HCT116 (cell line): ENCODE measurements at regions not wholly inside any gene's neighbourhood (a gene's known extent, or its start where the extent isn't known, plus 50 kb on each side); places are given as distances from the start of the nearest gene placed in this dataset.

Source experiments
- ATAC-seq: fragments of 200-7000 bp; cut with Tn5 transposase; 2 replicates; pipeline ENCODE4 v1.9.1; 2020; ENCODE audit warnings: mild to moderate bottlenecking, moderate library complexity
- BruUV-seq: library from RNA; stranded (reverse); fragments of 400-500 nt; replicated peaks from 2 replicates; lab custom pipeline; 2021; lab: Mats Ljungman, UMichigan
- CTCF ChIA-PET: fragments of 300-600 bp; sonication (Branson Sonifier 250); formaldehyde crosslinking; loops from one replicate; lab custom pipeline; 2021; ENCODE audit warnings: antibody characterized with exemption; lab: Charles Lee
- POLR2A ChIA-PET: fragments of 300-600, 350-600 bp; sonication (Branson Sonifier 250); formaldehyde crosslinking; loops from one replicate; lab custom pipeline; 2021; ENCODE audit warnings: antibody characterized with exemption; lab: Charles Lee
- RAD21 ChIA-PET, 2 experiments: fragments of 300-600 bp; sonication (Branson Sonifier 250); formaldehyde crosslinking; loops; one replicate each; lab custom pipeline; 2023; ENCODE audit warnings: low total read pairs in 2 of 2; ENCODE audit not compliant: uncharacterized antibody in 2 of 2, unreplicated experiment in 2 of 2, low non-redundant PET in 1 of 2; lab: Charles Lee
- DNase-seq: peaks from one replicate; pipeline ENCODE4 v3.0.0-alpha.2; 2010; ENCODE audit warnings: low read depth, low spot score
- H2AFZ ChIP-seq: fragments of 200-600 bp; shearing (Covaris generic), sonication (generic); 2 replicates; pipeline ENCODE4 v1.6.1; 2017; ENCODE audit warnings: low read depth, mixed run types, mixed read lengths, antibody characterized with exemption, low read length; ENCODE audit not compliant: poor library complexity, severe bottlenecking
- H3K27ac ChIP-seq: 2 replicates; pipeline ENCODE4 v1.5.1; 2012; ENCODE audit warnings: low read depth, low read length
- H3K27me3 ChIP-seq: fragments of 200-600 bp; sonication (generic); 2 replicates; pipeline ENCODE4 v1.6.1; 2016; ENCODE audit warnings: mixed run types, low read length, mixed read lengths; ENCODE audit not compliant: insufficient read depth
- H3K36me3 ChIP-seq, 2 experiments: fragments of 200-500 bp in 1 of 2; fragments of 200-600 bp in 1 of 2; sonication (Bioruptor generic) in 1 of 2; sonication (generic) in 1 of 2; 2 replicates each; pipeline versions ENCODE4 v1.5.1 to v1.6.1; 2014 to 2016; ENCODE audit warnings: low read length in 2 of 2, inconsistent platforms in 1 of 2, mixed read lengths in 1 of 2, mixed run types in 1 of 2; ENCODE audit not compliant: insufficient read depth in 2 of 2, control insufficient read depth in 1 of 2
- H3K4me1 ChIP-seq, 2 experiments: fragments of 200-600 bp in 1 of 2; sonication (generic) in 1 of 2; 2 replicates each; pipeline versions ENCODE4 v1.5.1 to v1.6.1; 2012 to 2017; ENCODE audit warnings: low read length in 2 of 2, inconsistent platforms in 1 of 2, mild to moderate bottlenecking in 1 of 2, mixed read lengths in 1 of 2, mixed run types in 1 of 2, moderate library complexity in 1 of 2; ENCODE audit not compliant: insufficient read depth in 2 of 2, control insufficient read depth in 1 of 2
- H3K4me2 ChIP-seq: fragments of 200-600 bp; sonication (generic); 2 replicates; pipeline ENCODE4 v1.6.1; 2017; ENCODE audit warnings: mixed run types, low read length, mixed read lengths
- H3K4me3 ChIP-seq, 2 experiments: fragments of 200-600 bp in 1 of 2; sonication (generic) in 1 of 2; replicated peaks in 1 of 2; 2 replicates each; pipeline ENCODE4 v1.5.1; 2011 to 2016; ENCODE audit warnings: low read length in 2 of 2, control low read depth in 1 of 2, low read depth in 1 of 2, mild to moderate bottlenecking in 1 of 2, mixed read lengths in 1 of 2, mixed run types in 1 of 2
- H3K79me2 ChIP-seq: fragments of 200-600 bp; sonication (generic); 2 replicates; pipeline ENCODE4 v1.6.1; 2017; ENCODE audit warnings: mild to moderate bottlenecking, mixed run types, low read length, moderate library complexity, mixed read lengths; ENCODE audit not compliant: insufficient read depth
- H3K9ac ChIP-seq: fragments of 200-600 bp; sonication (generic); 2 replicates; pipeline ENCODE4 v1.6.1; 2016; ENCODE audit warnings: low read length, mixed read lengths
- H3K9me2 ChIP-seq: fragments of 200-600 bp; sonication (generic), shearing (Covaris generic); 2 replicates; pipeline ENCODE4 v1.6.1; 2017; ENCODE audit warnings: mixed run types, mild to moderate bottlenecking, moderate library complexity; ENCODE audit not compliant: insufficient read depth
- H3K9me3 ChIP-seq, 2 experiments: fragments of 200-500 bp in 1 of 2; fragments of 200-600 bp in 1 of 2; sonication (Bioruptor generic) in 1 of 2; sonication (generic) in 1 of 2; 2 replicates each; pipeline ENCODE4 v1.6.1; 2014 to 2017; ENCODE audit warnings: low read length in 2 of 2, mixed read lengths in 2 of 2, inconsistent platforms in 1 of 2, low read depth in 1 of 2, mild to moderate bottlenecking in 1 of 2, mixed run types in 1 of 2, moderate library complexity in 1 of 2; ENCODE audit not compliant: control insufficient read depth in 1 of 2, insufficient read depth in 1 of 2
- H4K20me1 ChIP-seq: fragments of 200-600 bp; sonication (generic), shearing (Covaris generic); 2 replicates; pipeline ENCODE4 v1.6.1; 2017; ENCODE audit warnings: mixed run types, mild to moderate bottlenecking, moderate library complexity; ENCODE audit not compliant: insufficient read depth
- ATF3 ChIP-seq: IDR thresholded peaks from 2 replicates; pipeline ENCODE4 v1.6.1; 2012
- CBX3 ChIP-seq: IDR thresholded peaks from 2 replicates; pipeline ENCODE4 v1.6.1; 2012; ENCODE audit warnings: low read depth
- EGR1 ChIP-seq: IDR thresholded peaks from 2 replicates; pipeline ENCODE4 v1.6.1; 2012; ENCODE audit warnings: low read depth
- ELF1 ChIP-seq: IDR thresholded peaks from 2 replicates; pipeline ENCODE4 v1.6.1; 2012; ENCODE audit warnings: low read depth, borderline replicate concordance
- EZH2 ChIP-seq: fragments of 200-600 bp; sonication (generic); IDR thresholded peaks from 2 replicates; pipeline ENCODE4 v1.6.1; 2017; ENCODE audit warnings: antibody characterized with exemption, mixed run types
- EZH2phosphoT487 ChIP-seq: fragments of 200-600 bp; IDR thresholded peaks from 2 replicates; pipeline ENCODE4 v1.6.1; 2018; ENCODE audit warnings: antibody characterized with exemption, borderline replicate concordance
- FOSL1 ChIP-seq: IDR thresholded peaks from 2 replicates; pipeline ENCODE4 v1.6.1; 2012; ENCODE audit warnings: low read depth
- JUND ChIP-seq: IDR thresholded peaks from 2 replicates; pipeline ENCODE4 v1.6.1; 2012
- POLR2A ChIP-seq: IDR thresholded peaks from 2 replicates; pipeline ENCODE4 v1.7.0; 2011; ENCODE audit warnings: borderline replicate concordance; ENCODE audit not compliant: insufficient read depth, insufficient read length; ENCODE audit errors: extremely low read depth
- POLR2AphosphoS5 ChIP-seq: IDR thresholded peaks from 2 replicates; pipeline ENCODE4 v1.6.1; 2011; ENCODE audit warnings: mild to moderate bottlenecking, low read depth, low read length, moderate library complexity
- RAD21 ChIP-seq: IDR thresholded peaks from 2 replicates; pipeline ENCODE4 v1.6.1; 2012; ENCODE audit warnings: low read depth, mild to moderate bottlenecking
- SP1 ChIP-seq: IDR thresholded peaks from 2 replicates; pipeline ENCODE4 v1.6.1; 2012; ENCODE audit warnings: low read depth
- SRF ChIP-seq: IDR thresholded peaks from 2 replicates; pipeline ENCODE4 v1.6.1; 2012; ENCODE audit warnings: low read depth
- YY1 ChIP-seq: IDR thresholded peaks from 2 replicates; pipeline ENCODE4 v1.6.1; 2011; ENCODE audit warnings: low read length, low read depth, moderate library complexity, mild to moderate bottlenecking; ENCODE audit not compliant: insufficient replicate concordance; ENCODE audit errors: extremely low read depth
- intact Hi-C: fragments of 100-400 bp; cut with micrococcal nuclease; formaldehyde crosslinking; loops from 2 replicates; pipeline ENCODE4 v1.10.0; 2022
- TF ChIP-seq, protein P1 (sequence below): IDR thresholded peaks from 2 replicates; pipeline ENCODE4 v1.6.1; 2011; ENCODE audit warnings: mild to moderate bottlenecking, low read length, moderate library complexity; ENCODE audit not compliant: insufficient replicate concordance; ENCODE audit errors: extremely low read depth
- TF ChIP-seq, protein P2 (sequence below): IDR thresholded peaks from 2 replicates; pipeline ENCODE4 v1.6.1; 2012
- TF ChIP-seq, protein P3 (sequence below): IDR thresholded peaks from 2 replicates; pipeline ENCODE4 v1.6.1; 2012; ENCODE audit warnings: low read depth

DNA sequence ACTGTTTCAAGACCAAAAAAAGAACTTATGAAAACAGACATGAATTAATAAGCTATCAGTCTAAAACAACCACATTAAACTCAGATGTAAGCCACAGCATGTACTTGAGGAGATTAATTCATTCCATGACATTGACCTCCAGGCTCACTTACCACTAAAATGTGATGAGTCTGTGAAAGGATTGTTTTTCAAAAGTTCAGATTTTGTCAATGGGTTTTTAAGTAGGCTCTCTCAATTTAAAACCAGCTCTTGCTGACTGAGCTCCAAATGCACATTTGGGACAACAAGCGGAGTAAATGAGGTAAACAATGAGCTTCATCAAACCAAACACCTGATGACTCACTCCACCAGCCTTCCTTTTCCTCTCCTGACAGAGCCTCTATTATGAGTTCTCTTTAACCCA is 197.0 kb downstream of the SIM1 start:
- no peak for DNase-seq
- Histone ChIP-seq H3K36me3 (no peaks in the 10 kb centered on the region), H3K9me3 (no peaks in the 10 kb centered on the region), H3K9ac (no peak overlapping the region), H3K4me1 (no peaks in the 10 kb centered on the region), H2AFZ (peak overlapping the region; percentile 37), H3K4me3 (no peak overlapping the region), H3K9me2 (no peaks in the 10 kb centered on the region)
- ChIA-PET RAD21 (no interaction called here), POLR2A (no interaction called here)
- TF ChIP-seq EGR1 (no peak), JUND (no peak), ELF1 (no peak), EZH2 (no peak), FOSL1 (no peak), POLR2A (no peak), CBX3 (no peak), POLR2AphosphoS5 (no peak), RAD21 (no peak), ATF3 (no peak), EZH2phosphoT487 (no peak), SRF (no peak), YY1 (no peak), SP1 (no peak)
- TF ChIP-seq, protein P1, sequence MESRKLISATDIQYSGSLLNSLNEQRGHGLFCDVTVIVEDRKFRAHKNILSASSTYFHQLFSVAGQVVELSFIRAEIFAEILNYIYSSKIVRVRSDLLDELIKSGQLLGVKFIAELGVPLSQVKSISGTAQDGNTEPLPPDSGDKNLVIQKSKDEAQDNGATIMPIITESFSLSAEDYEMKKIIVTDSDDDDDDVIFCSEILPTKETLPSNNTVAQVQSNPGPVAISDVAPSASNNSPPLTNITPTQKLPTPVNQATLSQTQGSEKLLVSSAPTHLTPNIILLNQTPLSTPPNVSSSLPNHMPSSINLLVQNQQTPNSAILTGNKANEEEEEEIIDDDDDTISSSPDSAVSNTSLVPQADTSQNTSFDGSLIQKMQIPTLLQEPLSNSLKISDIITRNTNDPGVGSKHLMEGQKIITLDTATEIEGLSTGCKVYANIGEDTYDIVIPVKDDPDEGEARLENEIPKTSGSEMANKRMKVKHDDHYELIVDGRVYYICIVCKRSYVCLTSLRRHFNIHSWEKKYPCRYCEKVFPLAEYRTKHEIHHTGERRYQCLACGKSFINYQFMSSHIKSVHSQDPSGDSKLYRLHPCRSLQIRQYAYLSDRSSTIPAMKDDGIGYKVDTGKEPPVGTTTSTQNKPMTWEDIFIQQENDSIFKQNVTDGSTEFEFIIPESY: no peak
- TF ChIP-seq, protein P2, sequence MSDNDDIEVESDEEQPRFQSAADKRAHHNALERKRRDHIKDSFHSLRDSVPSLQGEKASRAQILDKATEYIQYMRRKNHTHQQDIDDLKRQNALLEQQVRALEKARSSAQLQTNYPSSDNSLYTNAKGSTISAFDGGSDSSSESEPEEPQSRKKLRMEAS: no peak
- TF ChIP-seq, protein P3, sequence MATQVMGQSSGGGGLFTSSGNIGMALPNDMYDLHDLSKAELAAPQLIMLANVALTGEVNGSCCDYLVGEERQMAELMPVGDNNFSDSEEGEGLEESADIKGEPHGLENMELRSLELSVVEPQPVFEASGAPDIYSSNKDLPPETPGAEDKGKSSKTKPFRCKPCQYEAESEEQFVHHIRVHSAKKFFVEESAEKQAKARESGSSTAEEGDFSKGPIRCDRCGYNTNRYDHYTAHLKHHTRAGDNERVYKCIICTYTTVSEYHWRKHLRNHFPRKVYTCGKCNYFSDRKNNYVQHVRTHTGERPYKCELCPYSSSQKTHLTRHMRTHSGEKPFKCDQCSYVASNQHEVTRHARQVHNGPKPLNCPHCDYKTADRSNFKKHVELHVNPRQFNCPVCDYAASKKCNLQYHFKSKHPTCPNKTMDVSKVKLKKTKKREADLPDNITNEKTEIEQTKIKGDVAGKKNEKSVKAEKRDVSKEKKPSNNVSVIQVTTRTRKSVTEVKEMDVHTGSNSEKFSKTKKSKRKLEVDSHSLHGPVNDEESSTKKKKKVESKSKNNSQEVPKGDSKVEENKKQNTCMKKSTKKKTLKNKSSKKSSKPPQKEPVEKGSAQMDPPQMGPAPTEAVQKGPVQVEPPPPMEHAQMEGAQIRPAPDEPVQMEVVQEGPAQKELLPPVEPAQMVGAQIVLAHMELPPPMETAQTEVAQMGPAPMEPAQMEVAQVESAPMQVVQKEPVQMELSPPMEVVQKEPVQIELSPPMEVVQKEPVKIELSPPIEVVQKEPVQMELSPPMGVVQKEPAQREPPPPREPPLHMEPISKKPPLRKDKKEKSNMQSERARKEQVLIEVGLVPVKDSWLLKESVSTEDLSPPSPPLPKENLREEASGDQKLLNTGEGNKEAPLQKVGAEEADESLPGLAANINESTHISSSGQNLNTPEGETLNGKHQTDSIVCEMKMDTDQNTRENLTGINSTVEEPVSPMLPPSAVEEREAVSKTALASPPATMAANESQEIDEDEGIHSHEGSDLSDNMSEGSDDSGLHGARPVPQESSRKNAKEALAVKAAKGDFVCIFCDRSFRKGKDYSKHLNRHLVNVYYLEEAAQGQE: no peak
- TF ChIP-seq, all 23 proteins: peak for 0
- no TSS peak for BruUV-seq
- intact Hi-C loops: no loop called here
- ATAC-seq: no peak
- no peaks in the 10 kb centered on the region for H3K79me2 ChIP-seq
- CTCF ChIA-PET: no interaction called here
- H3K27ac ChIP-seq: no peak overlapping the region
- no peaks in the 10 kb centered on the region for H4K20me1 ChIP-seq
- no peak overlapping the region for H3K4me2 ChIP-seq
- no peaks in the 10 kb centered on the region for H3K27me3 ChIP-seq
